Neutrophil (primary cell): ENCODE measurements at regions not wholly inside any gene's neighbourhood (a gene's known extent, or its start where the extent isn't known, plus 50 kb on each side); places are given as distances from the start of the nearest gene placed in this dataset.
"Not testable (repeated sequence)": the region's sequence is repeated elsewhere in the genome, so short reads cannot be mapped to it uniquely, and the experiment has no call there.

Experiments
- H3K27ac ChIP-seq: fragments of 200-600 bp; sonication (generic); 2 replicates; pipeline ENCODE4 v1.5.1; 2016; ENCODE audit warnings: mild to moderate bottlenecking, moderate library complexity
- H3K27me3 ChIP-seq: fragments of 200-600 bp; sonication (generic); 2 replicates; pipeline ENCODE4 v1.6.0; 2016; ENCODE audit warnings: mild to moderate bottlenecking
- H3K36me3 ChIP-seq: fragments of 200-600 bp; sonication (generic); 2 replicates; pipeline ENCODE4 v1.5.1; 2017
- H3K4me1 ChIP-seq, 2 experiments: fragments of 200-600 bp in 1 of 2; sonication (generic) in 1 of 2; 1 replicate in 1 of 2; 2 replicates in 1 of 2; pipeline versions ENCODE4 v1.5.1 to v1.6.1; 2013 to 2016; ENCODE audit warnings: low read depth in 1 of 2, low read length in 1 of 2, mild to moderate bottlenecking in 1 of 2, moderate library complexity in 1 of 2; ENCODE audit not compliant: control insufficient read depth in 1 of 2, insufficient read depth in 1 of 2
- H3K4me3 ChIP-seq, 2 experiments: fragments of 200-600 bp in 1 of 2; sonication (generic) in 1 of 2; 1 replicate in 1 of 2; 2 replicates in 1 of 2; pipeline ENCODE4 v1.5.1; 2013 to 2016; ENCODE audit warnings: low read depth in 1 of 2, low read length in 1 of 2, mild to moderate bottlenecking in 1 of 2, moderate library complexity in 1 of 2
- H3K9me3 ChIP-seq: fragments of 200-600 bp; sonication (generic); 2 replicates; pipeline ENCODE4 v1.5.1; 2016

DNA sequence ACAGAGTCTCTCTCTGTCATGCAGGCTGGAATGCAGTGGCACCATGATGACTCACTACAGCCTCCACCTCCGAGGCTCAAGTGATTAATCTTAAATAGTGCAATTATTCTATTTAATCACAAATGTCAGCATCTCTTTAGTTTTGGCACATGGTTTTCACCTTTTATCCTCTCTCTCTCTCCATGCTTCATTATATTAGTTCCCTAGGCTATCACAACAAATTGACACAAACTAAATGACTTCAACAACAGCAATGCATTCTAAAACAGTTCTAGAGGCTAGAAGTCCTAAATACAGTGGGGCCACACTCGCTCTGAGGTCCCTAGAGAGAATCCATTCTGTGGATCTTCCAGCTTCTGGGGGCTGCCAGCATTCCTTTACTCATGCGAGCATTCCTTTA lies 178.2 kb upstream of the ZNG1F start:
- not testable (repeated sequence) for H3K9me3 ChIP-seq, H3K4me1 ChIP-seq, H3K27me3 ChIP-seq, H3K36me3 ChIP-seq, H3K4me3 ChIP-seq, H3K27ac ChIP-seq

- H3K36me3 ChIP-seq, H3K4me1 ChIP-seq, H3K9me3 ChIP-seq, H3K27me3 ChIP-seq, H3K27ac ChIP-seq, H3K4me3 ChIP-seq: not testable (repeated sequence)
Observed at GRCh38 chr9:41361790-41362189, 172.7 kb upstream of the ZNG1F start.

DNA sequence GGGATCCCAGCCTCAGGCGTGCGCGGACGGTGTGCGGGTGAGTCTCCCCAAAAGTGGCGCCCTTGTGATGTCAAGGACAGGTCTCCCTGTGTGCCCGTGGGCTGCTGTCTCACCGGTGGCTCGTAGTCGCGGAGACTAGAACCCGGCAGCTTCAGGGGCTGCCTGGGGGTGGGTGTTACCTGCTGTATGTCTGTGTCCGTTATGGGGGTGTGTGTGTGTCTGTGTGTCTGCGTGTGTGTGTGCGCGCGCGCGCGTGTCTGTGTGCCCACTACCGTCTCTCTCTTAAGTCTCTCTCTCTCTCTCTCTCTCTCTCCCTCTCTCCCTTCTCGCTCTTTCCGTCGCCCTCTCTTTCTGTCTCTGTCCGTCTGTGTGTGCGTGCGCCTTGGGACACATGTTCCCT lies 170.0 kb upstream of the ZNG1F start:
- H3K36me3 ChIP-seq, H3K27me3 ChIP-seq, H3K4me1 ChIP-seq, H3K9me3 ChIP-seq: not testable (repeated sequence)
- H3K4me3 ChIP-seq, result peak overlapping the region; percentile 67 to 68
- H3K27ac ChIP-seq, result peak overlapping the region; percentile 67

- Histone ChIP-seq H3K4me3 (peak overlapping the region; percentile 67 to 68), H3K27ac (peak overlapping the region; percentile 67)
- H3K27me3 ChIP-seq, H3K4me1 ChIP-seq, H3K36me3 ChIP-seq, H3K9me3 ChIP-seq: not testable (repeated sequence)
Observed at GRCh38 chr9:41358682-41359081, 169.6 kb upstream of the ZNG1F start.

DNA sequence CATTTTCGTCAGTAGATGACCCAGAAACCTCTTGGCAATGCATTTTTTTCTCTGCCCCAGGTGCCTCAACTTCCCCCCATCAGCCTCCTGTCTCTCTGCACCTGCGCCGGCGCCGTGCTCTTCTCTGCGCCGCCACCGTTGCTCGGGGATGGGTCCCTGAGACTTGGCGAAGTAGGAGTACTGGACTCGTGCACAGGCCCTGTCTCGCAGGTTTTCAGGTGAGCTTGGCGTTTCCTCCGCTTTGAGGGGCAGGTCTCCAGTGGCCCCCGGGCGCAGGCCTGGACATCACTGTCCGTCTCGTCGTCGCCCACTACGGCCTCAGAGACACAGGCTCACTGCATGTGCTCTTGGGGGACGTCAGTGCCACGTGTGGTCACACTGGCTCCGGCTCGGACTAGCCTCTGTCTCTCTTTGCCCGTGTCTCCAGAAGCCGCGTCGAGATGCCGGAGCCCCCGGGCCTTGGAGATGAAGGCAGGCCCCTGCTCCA lies 168.8 kb upstream of the ZNG1F start:
- H3K4me1 ChIP-seq, H3K27ac ChIP-seq, H3K9me3 ChIP-seq, H3K27me3 ChIP-seq, H3K36me3 ChIP-seq: not testable (repeated sequence)
- H3K4me3 ChIP-seq, result peak overlapping the region; percentile 32 to 67

DNA sequence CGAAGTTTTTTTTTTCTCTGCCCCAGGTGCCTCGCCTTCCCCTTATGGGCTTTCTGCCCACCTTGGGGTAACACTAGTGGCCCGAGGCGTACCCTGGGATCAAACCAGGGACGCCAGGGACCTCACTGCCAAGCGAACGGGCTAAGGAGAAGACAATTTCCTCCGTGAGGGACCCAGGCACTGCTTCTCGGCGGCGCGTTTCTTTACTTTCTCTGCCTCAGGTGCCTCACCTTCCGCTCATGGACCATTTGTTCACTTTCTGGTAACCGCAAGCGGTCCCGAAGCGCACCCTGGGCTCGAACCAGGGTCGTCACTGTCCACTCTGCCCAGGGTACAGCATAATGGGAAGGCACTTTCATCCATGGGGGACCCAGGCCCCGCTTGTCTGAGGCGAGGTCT lies 168.2 kb upstream of the ZNG1F start:
- H3K36me3 ChIP-seq, H3K27me3 ChIP-seq, H3K4me3 ChIP-seq, H3K9me3 ChIP-seq, H3K27ac ChIP-seq, H3K4me1 ChIP-seq: not testable (repeated sequence)

DNA sequence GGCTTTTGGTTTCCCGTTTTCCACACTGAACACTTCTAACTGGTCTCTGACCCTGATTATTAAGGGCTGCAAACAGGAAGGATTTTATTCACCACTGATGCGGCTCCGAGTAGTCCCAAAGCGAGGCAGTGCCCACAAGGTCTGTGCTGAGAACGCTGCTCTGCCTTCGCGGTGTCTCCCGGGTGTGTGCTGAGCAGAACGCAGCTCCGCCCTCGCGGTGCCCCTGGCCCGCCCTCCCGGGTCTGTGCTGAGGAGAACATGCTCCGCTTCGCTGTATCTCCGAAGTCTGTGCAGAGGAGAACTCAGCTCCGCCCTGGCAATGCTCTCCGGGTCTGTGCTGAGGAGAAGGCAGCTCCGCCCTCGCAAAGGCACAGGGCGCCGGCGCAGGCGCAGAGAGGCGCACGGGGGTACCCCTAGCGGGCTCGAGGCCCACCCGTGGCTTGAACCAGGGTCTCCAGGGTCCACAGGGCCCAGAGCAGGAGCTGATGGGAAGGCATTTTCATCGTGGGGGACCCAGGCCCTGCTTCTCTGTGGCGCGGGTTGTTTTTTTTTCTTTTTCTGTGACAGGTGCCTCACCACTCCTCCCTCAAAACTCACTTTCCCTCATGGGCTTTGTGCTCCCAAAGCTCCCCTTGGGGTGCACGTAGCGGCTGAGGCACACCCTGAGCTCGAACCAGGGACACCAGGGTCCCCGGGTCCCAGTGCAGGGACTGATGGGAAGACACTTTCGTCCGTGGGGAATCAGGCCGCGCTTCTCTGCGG lies 167.7 kb upstream of the ZNG1F start:
- H3K4me1 ChIP-seq, H3K36me3 ChIP-seq, H3K27ac ChIP-seq, H3K9me3 ChIP-seq, H3K27me3 ChIP-seq: not testable (repeated sequence)
- H3K4me3 ChIP-seq, result peak overlapping the region; percentile 44 to 45

GRCh38 chr9:41355712-41356450 lies 166.8 kb upstream of the ZNG1F start:
- not testable (repeated sequence) for H3K27me3 ChIP-seq, H3K36me3 ChIP-seq, H3K27ac ChIP-seq, H3K4me1 ChIP-seq, H3K9me3 ChIP-seq
- H3K4me3 ChIP-seq, result peak overlapping the region in 1 of 2 experiments; percentile 23

DNA sequence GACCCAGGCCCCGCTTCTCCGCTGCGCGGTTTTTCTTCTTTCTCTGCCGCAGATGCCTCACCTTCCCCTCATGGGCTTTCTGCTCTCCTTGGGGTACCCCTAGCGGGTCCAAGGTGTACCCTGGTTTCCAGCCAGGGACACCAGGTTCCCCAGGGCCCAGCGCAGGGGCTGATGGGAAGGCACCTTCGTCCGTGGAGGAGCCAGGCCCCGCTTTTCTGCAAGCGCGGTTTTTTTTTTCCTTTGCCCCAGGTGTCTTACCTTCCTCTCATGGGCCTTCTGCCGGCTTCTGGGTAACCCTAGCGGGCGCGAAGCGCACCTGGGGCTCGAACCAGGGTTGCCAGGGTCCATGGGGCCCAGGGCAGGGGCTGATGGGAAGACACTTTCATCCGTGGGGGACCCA lies 165.9 kb upstream of the ZNG1F start:
- H3K4me1 ChIP-seq, H3K9me3 ChIP-seq, H3K36me3 ChIP-seq, H3K27me3 ChIP-seq, H3K27ac ChIP-seq: not testable (repeated sequence)
- H3K4me3 ChIP-seq, result peak overlapping the region; percentile 53 to 54

DNA sequence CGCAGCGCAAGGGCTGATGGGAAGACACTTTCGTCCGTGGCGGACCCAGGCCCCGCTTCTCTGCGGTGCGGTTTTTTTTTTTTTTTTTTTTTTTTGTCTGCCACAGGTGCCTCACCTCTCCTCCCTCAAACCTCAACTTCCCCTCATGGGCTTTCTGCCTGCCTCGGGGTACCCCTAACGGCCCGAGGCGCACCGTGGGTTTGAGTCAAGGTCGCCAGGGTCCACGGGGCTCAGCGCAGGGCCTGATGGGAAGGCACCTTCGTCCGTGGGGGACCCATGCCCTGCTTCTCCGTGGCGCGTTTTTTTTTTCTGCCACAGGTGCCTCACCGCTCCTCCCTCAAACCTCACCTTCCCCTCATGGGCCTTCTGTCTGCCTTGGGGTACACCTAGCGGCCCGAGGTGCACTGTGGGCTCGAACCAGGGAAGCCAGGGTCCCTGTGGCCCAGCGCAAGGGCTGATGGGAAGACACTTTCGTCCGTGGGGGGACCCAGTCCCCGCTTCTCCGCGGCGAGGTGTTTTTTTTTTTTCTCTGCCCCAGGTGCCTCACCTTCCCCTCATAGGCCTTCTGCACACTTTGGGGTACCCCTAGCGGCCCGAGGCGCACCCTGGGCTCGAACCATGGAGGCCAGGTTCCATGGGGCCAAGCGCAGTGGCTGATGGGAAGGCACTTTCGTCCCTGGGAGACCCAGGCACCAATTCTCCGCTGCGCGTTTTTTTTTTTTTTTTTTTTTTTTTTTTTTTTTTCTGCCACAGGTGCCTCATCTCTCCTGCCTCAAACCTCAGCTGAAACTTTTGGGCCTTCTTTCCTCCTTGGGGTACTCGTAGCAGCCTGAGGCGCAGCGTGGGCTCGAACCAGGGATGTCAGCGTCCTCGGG lies 165.2 kb upstream of the ZNG1F start:
- not testable (repeated sequence) for H3K36me3 ChIP-seq, H3K27ac ChIP-seq, H3K9me3 ChIP-seq, H3K27me3 ChIP-seq, H3K4me1 ChIP-seq
- H3K4me3 ChIP-seq, result peak overlapping the region; percentile 53 to 54

- H3K9me3 ChIP-seq, H3K36me3 ChIP-seq: not testable (repeated sequence)
Observed at GRCh38 chr9:41353026-41353425, 163.9 kb upstream of the ZNG1F start.

DNA sequence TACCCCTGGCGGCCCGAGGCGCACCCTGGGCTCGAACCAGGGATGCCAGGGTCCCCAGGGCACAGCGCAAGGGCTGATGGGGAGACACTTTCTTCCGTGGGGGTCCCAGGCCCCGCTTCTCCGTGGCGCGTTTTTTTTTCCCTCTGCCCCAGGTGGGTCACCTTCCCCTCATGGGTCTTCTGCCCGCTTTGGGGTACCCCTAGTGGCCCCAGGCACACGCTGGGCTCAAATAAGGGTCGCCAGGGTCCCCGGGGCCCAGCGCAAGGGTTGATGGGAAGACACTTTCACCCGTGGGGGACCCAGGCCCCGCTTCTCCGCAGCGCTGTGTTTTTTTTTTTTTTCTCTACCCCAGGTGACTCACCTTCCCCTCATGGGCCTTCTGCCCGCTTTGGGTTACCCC lies 163.3 kb upstream of the ZNG1F start:
- not testable (repeated sequence) for H3K27ac ChIP-seq, H3K4me3 ChIP-seq, H3K36me3 ChIP-seq, H3K9me3 ChIP-seq, H3K27me3 ChIP-seq, H3K4me1 ChIP-seq

More at GRCh38 chr9:41353026-41353425, 163.9 kb upstream of the ZNG1F start:
- H3K27me3 ChIP-seq, H3K4me3 ChIP-seq, H3K27ac ChIP-seq, H3K4me1 ChIP-seq: not testable (repeated sequence)

DNA sequence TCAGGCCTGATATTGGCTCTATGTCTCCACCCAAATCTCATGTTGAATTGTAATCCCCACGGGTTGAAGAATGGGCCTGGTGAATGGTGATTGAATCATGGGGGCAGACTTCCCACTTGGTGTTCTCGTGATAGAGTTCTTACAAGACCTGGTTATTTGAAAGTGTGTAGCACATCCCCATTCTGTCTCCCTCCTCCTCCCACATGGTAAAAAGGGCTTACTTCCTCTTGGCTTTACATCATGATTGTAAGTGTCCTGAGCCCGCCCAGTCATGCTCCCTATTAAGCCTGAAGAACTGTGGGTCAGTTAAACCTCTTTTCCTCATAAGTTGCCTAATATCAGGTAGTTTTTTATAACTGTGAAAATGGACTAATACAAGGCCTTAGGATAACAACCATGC lies 158.8 kb upstream of the ZNG1F start:
- not testable (repeated sequence) for H3K9me3 ChIP-seq, H3K4me1 ChIP-seq, H3K27ac ChIP-seq, H3K27me3 ChIP-seq, H3K36me3 ChIP-seq, H3K4me3 ChIP-seq
